HTR-8/SVneo (cell line): ENCODE measurements at regions not wholly inside any gene's neighbourhood (a gene's known extent, or its start where the extent isn't known, plus 50 kb on each side); places are given as distances from the start of the nearest gene placed in this dataset.
A peak's percentile ranks its signal among the peaks of the same experiment; 100 is the strongest.
"Not testable (repeated sequence)": the region's sequence is repeated elsewhere in the genome, so short reads cannot be mapped to it uniquely, and the experiment has no call there.

Experiments
- DNase-seq: peaks from one replicate; pipeline ENCODE4 v3.0.0; 2011; ENCODE audit warnings: low spot score, mixed read lengths; ENCODE audit not compliant: insufficient read length
- FAIRE-seq: peaks from 2 replicates; lab custom pipeline; 2011; peaks lifted over from hg19 to GRCh38; lab: Jason Lieb, UNC

DNA sequence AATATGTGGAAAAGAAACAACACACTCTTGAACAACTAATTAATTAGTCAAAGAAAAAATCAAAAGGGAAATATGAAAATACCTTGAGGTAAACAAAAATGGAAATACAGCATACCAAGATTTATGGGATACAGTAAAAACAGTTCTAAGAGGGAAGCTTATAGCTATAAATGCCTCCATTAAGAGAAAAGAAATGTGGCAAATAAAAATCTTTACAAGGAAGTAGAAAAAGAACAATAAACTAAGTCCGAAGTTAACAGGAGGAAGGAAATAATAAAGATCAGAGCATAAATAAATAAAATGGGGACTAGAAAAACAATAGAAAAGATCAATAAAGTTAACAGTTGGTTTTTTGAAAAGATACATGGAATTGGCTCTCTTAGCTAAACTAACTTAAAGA is 267.8 kb upstream of the NRP1 start:
- DNase-seq = no peak
- no peak for FAIRE-seq

DNA sequence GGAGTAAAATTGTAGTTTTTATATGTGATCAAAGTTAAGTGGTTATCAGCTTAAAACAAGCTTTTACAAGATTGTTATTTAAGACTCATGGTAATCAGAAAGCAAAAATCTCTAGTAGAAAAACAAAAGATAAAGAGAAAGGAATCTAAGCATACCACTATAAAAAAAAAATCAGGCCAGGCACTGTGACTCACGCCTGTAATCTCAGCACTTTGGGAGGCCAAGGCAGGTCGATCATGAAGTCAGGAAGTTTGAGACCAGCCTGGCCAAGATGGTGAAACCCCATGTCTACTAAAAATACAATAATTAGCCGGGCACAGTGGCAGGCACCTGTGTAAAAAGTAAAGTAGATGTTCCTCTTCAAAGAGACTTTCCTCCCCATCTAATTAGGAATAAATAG is 265.9 kb upstream of the NRP1 start:
- FAIRE-seq (no peak), DNase-seq (no peak)

DNA sequence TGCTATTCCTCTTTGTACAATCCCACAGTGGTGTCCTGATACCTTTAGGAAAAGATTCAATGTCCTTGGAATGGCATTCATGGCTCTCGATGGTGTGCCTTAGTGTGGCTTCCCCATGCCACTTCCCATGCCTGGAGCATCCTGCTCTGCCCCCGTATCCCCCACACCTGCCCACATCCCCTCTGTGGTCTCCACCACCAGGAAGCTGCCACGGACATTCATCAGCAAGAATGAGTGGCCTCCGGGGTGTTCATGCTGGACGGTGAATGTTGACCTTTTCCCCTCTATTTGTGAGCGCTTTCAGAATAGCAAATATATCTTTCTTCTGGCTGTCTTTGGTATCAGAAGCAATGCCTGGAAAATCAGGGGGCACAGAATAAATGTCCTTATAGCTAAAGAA is 262.0 kb upstream of the NRP1 start:
- FAIRE-seq (no peak), DNase-seq (no peak)

DNA sequence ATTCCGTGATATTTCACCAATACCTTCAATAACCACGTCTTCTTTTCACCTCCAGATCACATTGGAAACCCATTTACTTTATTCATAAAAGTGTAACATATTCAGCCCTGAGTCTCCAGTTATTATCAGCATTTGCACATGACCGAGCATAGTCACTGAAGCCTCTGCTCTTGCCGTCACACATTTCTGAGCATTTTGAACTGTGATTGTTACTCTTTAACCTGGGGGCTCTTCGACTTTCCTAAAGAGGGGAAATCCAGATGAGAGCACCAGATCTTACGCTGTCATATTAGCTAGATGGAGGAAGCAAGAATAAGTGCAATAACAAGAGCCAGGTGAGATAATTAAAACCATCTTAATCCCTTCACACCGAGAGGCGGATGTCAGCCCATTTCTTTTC is 260.0 kb upstream of the NRP1 start:
- DNase-seq (no peak), FAIRE-seq (no peak)

- peak; percentile 62 for FAIRE-seq
- no peak for DNase-seq
These were observed 254.6 kb upstream of the NRP1 start for GRCh38 chr10:33588974-33589600.

DNA sequence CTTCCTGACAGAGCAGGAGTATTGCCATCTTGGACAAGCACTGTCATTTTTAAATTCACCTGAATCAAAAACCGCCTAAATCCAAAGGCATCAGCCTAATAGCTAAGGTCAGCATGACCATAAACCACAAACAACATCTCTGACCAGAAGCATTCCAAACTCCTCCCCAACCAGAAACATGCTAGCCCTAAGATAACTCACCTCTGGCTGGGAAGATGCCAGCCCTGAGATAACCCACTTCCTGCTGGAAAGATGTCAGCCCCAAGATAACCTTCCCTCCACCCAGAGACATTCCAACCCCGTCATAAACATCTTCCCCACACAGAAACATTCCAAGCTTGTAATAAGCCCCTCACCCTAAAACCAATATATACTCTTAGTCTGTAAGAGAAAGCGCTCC is 250.1 kb upstream of the NRP1 start:
- not testable (repeated sequence) for DNase-seq
- peak; percentile 79 for FAIRE-seq

- no peak for FAIRE-seq
- no peak for DNase-seq
These were observed 245.5 kb upstream of the NRP1 start for GRCh38 chr10:33579996-33580395.

GRCh38 chr10:33573606-33574005 is 239.1 kb upstream of the NRP1 start:
- no peak for DNase-seq
- no peak for FAIRE-seq

GRCh38 chr10:33571616-33572015 is 237.1 kb upstream of the NRP1 start:
- DNase-seq = no peak
- no peak for FAIRE-seq

DNA sequence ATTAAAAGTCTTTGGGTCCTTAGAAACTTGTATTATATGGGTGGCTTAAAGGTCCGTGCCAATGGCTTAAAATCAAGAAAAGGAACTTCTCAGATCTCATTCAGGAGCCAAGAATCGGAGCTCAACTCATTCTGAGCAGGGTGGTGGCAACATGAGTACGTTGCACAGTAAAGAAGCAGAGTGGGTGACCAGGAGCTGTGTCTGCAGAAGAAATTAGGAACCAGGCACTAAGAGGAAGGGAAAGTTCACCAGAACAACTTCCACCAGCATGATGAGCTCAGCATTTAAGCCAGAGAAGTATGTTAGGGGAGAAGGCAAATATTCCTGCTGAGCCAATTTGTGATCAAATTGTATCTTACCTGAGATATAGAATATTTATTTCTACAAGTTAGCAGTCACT is 236.0 kb upstream of the NRP1 start:
- FAIRE-seq = no peak
- DNase-seq = no peak

- FAIRE-seq (no peak), DNase-seq (no peak)
These were observed 235.2 kb upstream of the NRP1 start for GRCh38 chr10:33569702-33570101.

DNA sequence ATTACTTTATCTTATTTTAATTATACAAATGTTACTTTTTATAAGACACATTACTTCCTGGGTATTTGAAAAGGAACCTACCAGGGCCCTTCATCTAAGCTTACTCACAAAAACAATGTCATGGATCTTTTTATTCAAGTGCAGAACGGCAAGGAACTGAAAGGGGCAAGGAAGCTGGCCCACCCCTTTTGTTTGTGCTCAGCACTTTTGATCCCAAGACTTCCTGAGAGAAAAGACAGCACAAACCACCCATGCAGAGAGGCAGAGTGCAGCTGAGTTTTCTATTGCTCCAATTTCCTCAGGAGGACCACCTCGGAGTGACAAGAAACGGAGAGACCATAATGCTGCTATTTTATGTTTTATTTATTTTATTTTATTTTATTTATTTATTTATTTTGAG is 232.0 kb upstream of the NRP1 start:
- no peak for DNase-seq
- no peak for FAIRE-seq

GRCh38 chr10:33566001-33566400 is 231.5 kb upstream of the NRP1 start:
- FAIRE-seq (no peak), DNase-seq (no peak)

DNA sequence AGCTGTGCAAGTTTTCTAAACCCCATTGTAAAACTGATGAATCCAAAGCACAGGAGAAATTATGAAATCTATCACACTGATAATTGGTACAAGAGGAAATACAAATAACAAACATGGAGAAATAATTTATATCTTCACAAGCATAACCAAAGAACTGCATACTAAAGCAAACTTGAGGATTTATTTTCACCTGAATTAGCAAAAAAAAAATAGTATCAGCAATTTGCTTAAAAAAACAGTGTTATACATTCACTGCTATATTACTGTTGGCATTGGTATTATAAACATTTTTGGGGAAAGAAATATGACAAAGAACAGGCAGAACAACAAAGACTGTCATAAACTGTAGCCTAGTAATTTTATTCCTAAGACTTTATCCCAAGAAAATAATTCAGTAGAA is 230.8 kb upstream of the NRP1 start:
- no peak for FAIRE-seq
- DNase-seq = no peak

DNA sequence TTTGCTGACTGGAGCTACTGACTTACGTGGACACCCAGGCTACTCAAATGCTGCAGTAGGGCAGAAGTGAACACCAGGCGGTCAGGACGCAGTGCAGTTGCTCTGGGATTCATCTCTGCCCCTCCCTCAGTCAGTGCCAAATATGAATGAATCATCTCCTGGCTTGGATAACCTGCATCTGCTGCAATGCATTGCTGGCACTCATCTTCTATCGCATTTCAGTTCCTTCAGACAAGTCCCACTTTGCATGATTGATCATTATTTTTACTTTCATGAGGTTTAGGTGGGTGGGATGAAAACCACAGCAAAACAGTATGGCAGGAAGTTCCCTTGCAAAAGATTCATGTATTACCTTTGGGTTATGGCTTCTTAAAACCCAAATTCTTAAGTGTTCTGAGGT is 224.6 kb upstream of the NRP1 start:
- FAIRE-seq (peak; percentile 90), DNase-seq (peak; percentile 29)

DNA sequence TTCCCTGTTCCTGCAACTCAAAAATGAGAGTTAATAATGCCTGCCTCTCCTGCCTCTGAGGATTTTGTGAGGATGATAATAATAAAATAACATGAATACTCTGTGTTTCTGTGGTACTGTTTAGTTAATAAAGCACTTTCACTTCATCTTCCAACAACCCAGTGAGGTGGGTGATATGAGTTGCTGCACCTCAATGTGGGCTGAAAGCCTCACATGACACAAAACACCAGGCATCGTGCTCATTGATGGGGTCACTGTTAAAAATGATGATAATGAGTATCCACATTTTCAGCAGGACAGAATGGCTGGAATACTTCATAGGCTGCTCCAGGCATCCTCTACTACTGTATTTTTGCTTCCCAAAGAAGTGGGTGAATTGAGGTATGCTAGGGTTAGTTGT is 222.8 kb upstream of the NRP1 start:
- no peak for DNase-seq
- FAIRE-seq = peak; percentile 74

- FAIRE-seq = no peak
- DNase-seq = no peak
These were observed 222.2 kb upstream of the NRP1 start for GRCh38 chr10:33556620-33557019.

DNA sequence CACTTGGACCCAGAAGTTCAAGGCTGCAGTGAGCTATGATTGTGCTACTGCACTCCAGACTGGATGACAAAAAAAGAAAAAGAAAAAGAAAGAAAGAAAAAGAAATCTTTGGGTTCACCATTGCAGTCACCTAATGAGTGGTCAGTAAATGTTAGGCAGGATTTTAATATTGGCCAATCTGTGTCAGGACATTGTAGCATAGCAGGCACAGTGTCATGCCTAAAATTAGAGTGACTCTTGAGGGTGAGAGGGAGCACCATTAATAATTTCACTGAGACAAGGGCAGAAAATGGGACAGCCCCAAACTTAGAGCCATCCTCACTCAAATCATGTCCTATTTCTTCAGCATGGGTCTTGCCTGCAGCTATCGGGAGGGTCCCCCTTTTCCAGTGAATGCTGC is 221.6 kb upstream of the NRP1 start:
- no peak for FAIRE-seq
- DNase-seq = no peak

- FAIRE-seq = no peak
These were observed 219.5 kb upstream of the NRP1 start for GRCh38 chr10:33553748-33554571.

DNA sequence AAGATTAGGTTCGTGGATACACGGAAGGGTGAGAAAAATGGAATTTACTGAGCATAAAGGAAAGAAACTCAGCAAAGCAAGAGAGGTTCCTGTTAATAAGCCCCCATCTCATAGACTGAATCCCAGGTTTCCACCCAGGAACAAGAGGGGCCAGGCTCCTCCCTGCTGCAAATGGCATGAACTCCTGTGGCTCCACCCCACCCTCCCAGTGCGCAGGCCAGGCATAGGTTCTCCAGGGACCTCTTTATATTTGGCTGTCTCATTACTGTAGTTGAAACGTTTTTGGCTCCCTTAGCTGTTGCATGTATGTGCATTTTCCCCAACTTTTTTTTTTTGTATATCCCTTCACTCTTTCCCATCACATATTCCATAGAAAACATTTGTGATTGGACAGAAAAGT is 217.8 kb upstream of the NRP1 start:
- DNase-seq (no peak), FAIRE-seq (no peak)

More at GRCh38 chr10:33553748-33554571, 219.5 kb upstream of the NRP1 start:
- DNase-seq = no peak

DNA sequence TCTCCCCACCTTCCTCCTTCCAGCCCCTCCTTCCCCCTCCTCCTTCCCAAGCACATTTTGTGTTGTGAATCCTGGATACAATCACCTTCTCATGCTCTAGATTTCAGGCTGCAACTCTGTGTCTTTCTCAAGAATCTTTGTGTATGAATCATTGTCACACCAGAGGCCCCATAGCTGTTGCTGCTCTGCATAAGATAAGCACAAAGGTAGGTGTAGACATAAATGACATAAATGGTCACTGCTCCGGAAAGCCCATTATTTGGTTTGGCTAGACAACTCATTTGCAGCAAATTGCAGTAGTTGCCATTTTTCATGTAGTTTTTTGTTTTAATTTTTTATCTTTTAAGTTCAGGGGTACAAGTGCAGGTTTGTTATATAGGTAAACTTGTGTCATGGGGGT is 216.3 kb upstream of the NRP1 start:
- DNase-seq (no peak), FAIRE-seq (peak; percentile 33)

- DNase-seq = no peak
- peak; percentile 77 for FAIRE-seq
These were observed 213.5 kb upstream of the NRP1 start for GRCh38 chr10:33547976-33548375.
